ENCODE measurements at regions not wholly inside any gene's neighbourhood (a gene's known extent, or its start where the extent isn't known, plus 50 kb on each side); places are given as distances from the start of the nearest gene placed in this dataset.

DNA sequence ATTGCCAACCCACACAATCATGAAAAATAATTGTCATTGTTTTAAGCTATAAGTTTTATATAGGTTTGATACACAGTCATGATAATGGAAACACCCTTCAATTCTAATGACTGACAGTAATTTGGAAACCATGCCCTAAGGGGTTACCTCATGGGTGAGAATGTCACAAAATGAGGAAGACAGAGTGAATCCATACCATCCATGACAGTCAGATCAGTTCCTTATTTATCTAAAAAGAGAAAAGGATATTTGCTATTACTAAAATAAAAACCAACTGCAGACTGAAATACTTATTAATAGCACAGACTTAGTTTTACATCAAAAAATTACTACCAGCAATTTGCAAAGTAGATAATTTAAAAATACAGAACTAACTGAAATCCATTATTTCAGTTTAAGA, 437.8 kb downstream of the UTRN start:
- Histone ChIP-seq H3K79me2 (ENCODE audit: control insufficient read depth, insufficient read depth, low read length) (no peaks in the 10 kb centered on the region), H2BK5ac (ENCODE audit: low read length) (no peak overlapping the region), H3K4me1 (ENCODE audit: control insufficient read depth, low read depth, low read length) (peaks cover 2% of the 10 kb centered on the region), H3K36me3 (ENCODE audit: control insufficient read depth, insufficient read depth, low read length) (no peaks in the 10 kb centered on the region), H3K56ac (ENCODE audit: low read length) (no peak overlapping the region), H4K8ac (ENCODE audit: low read depth, low read length) (no peak overlapping the region), H4K5ac (ENCODE audit: low read length) (no peak overlapping the region), H2BK120ac (ENCODE audit: low read depth, low read length) (no peak overlapping the region), H3K4me2 (ENCODE audit: low read length) (no peak overlapping the region), H3K27me3 (ENCODE audit: insufficient read depth, low read length, poor library complexity) (no peaks in the 10 kb centered on the region), H3K23ac (ENCODE audit: low read length) (no peak overlapping the region), H3K27ac (ENCODE audit: low read depth, low read length) (no peak overlapping the region), H3K79me1 (ENCODE audit: low read length) (no peaks in the 10 kb centered on the region), H3K9ac (ENCODE audit: low read length) (no peak overlapping the region), H2BK15ac (replicated peaks; ENCODE audit: low read depth) (no peak overlapping the region), H2AK5ac (ENCODE audit: low read length) (no peak overlapping the region), H3K4me3 (ENCODE audit: low read length) (no peak overlapping the region), H3K18ac (ENCODE audit: low read length) (no peak overlapping the region), H3K4ac (ENCODE audit: low read depth, low read length) (no peak overlapping the region)
- no peak for DNase-seq

DNA sequence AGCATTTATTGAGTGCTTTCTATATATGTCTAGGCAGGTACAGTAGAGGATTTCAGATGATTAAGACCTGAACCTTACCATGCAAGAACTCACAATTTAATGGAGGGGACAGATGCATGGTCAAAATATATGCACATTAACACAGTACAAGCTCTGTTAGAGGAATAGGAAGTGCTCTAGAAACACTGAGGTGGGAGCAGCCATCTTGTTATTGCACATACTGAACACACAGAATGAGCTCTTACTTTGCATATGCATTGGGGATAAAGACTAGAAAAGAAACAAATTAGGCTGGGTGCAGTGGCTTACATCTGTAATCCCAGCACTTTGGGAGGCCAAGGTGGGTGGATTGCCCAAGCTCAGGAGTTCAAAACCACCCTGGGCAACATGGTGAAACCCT, 438.3 kb downstream of the UTRN start:
- Histone ChIP-seq H3K4me2 (ENCODE audit: low read length) (no peak overlapping the region), H3K56ac (ENCODE audit: low read length) (no peak overlapping the region), H3K18ac (ENCODE audit: low read length) (no peak overlapping the region), H3K27ac (ENCODE audit: low read depth, low read length) (no peak overlapping the region), H2BK120ac (ENCODE audit: low read depth, low read length) (no peak overlapping the region), H3K27me3 (ENCODE audit: insufficient read depth, low read length, poor library complexity) (no peaks in the 10 kb centered on the region), H3K23ac (ENCODE audit: low read length) (no peak overlapping the region), H2BK5ac (ENCODE audit: low read length) (no peak overlapping the region), H2AK5ac (ENCODE audit: low read length) (no peak overlapping the region), H3K36me3 (ENCODE audit: control insufficient read depth, insufficient read depth, low read length) (no peaks in the 10 kb centered on the region), H4K8ac (ENCODE audit: low read depth, low read length) (no peak overlapping the region), H3K4me1 (ENCODE audit: control insufficient read depth, low read depth, low read length) (peaks cover 2% of the 10 kb centered on the region), H3K79me1 (ENCODE audit: low read length) (no peaks in the 10 kb centered on the region), H2BK15ac (replicated peaks; ENCODE audit: low read depth) (no peak overlapping the region), H4K5ac (ENCODE audit: low read length) (no peak overlapping the region), H3K9ac (ENCODE audit: low read length) (no peak overlapping the region), H3K4me3 (ENCODE audit: low read length) (no peak overlapping the region), H3K4ac (ENCODE audit: low read depth, low read length) (no peak overlapping the region), H3K79me2 (ENCODE audit: control insufficient read depth, insufficient read depth, low read length) (no peaks in the 10 kb centered on the region)
- DNase-seq, result no peak

DNA sequence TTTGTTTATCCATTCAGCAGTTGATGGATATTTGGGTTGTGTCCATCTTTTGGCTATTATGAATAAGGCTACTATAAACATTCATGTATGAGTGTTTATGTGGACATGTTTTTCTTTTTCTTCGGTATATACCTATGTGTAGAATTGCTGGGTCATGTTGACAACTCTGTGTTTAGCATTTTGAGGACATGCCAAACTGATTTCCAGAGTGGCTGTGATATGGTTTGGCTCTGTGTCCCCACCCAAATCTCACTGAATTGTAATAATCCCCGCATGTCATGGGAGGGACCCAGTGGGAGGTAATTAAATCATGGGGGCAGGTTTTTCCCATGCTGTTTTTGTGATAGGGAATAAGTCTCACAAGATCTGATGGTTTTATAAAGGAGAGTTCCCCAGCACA, 439.7 kb downstream of the UTRN start:
- H4K8ac ChIP-seq (ENCODE audit: low read depth, low read length), result no peak overlapping the region
- H3K4me2 ChIP-seq (ENCODE audit: low read length), result no peak overlapping the region
- H3K27ac ChIP-seq (ENCODE audit: low read depth, low read length), result no peak overlapping the region
- H2AK5ac ChIP-seq (ENCODE audit: low read length), result no peak overlapping the region
- no peak overlapping the region for H3K9ac ChIP-seq (ENCODE audit: low read length)
- H3K36me3 ChIP-seq (ENCODE audit: control insufficient read depth, insufficient read depth, low read length), result no peaks in the 10 kb centered on the region
- no peak overlapping the region for H2BK15ac ChIP-seq (replicated peaks; ENCODE audit: low read depth)
- H3K23ac ChIP-seq (ENCODE audit: low read length), result no peak overlapping the region
- H3K4me1 ChIP-seq (ENCODE audit: control insufficient read depth, low read depth, low read length), result peaks cover 2% of the 10 kb centered on the region
- no peak overlapping the region for H3K18ac ChIP-seq (ENCODE audit: low read length)
- no peak overlapping the region for H2BK5ac ChIP-seq (ENCODE audit: low read length)
- no peak overlapping the region for H4K5ac ChIP-seq (ENCODE audit: low read length)
- H3K4me3 ChIP-seq (ENCODE audit: low read length), result no peak overlapping the region
- no peaks in the 10 kb centered on the region for H3K27me3 ChIP-seq (ENCODE audit: insufficient read depth, low read length, poor library complexity)
- no CpG with 5 or more reads among the region's 2 CpGs for WGBS (ENCODE audit: extremely low coverage, insufficient coverage, low lambda C conversion rate)
- H3K79me2 ChIP-seq (ENCODE audit: control insufficient read depth, insufficient read depth, low read length), result no peaks in the 10 kb centered on the region
- no peak overlapping the region for H2BK120ac ChIP-seq (ENCODE audit: low read depth, low read length)
- no peak overlapping the region for H3K56ac ChIP-seq (ENCODE audit: low read length)
- H3K4ac ChIP-seq (ENCODE audit: low read depth, low read length), result no peak overlapping the region
- DNase-seq, result no peak
- no peaks in the 10 kb centered on the region for H3K79me1 ChIP-seq (ENCODE audit: low read length)

- DNase-seq, result peak; percentile 47
- H3K79me2 ChIP-seq (ENCODE audit: control insufficient read depth, insufficient read depth, low read length), result no peaks in the 10 kb centered on the region
- no peak overlapping the region for H3K56ac ChIP-seq (ENCODE audit: low read length)
- no peaks in the 10 kb centered on the region for H3K27me3 ChIP-seq (ENCODE audit: insufficient read depth, low read length, poor library complexity)
- no CpG with 5 or more reads among the region's 8 CpGs for WGBS (ENCODE audit: extremely low coverage, insufficient coverage, low lambda C conversion rate)
- H2AK5ac ChIP-seq (ENCODE audit: low read length), result no peak overlapping the region
- no peak overlapping the region for H4K5ac ChIP-seq (ENCODE audit: low read length)
- no peaks in the 10 kb centered on the region for H3K79me1 ChIP-seq (ENCODE audit: low read length)
- H4K8ac ChIP-seq (ENCODE audit: low read depth, low read length), result no peak overlapping the region
- no peak overlapping the region for H3K4me2 ChIP-seq (ENCODE audit: low read length)
- H3K23ac ChIP-seq (ENCODE audit: low read length), result no peak overlapping the region
- no peak overlapping the region for H3K4me3 ChIP-seq (ENCODE audit: low read length)
- no peak overlapping the region for H3K4ac ChIP-seq (ENCODE audit: low read depth, low read length)
- no peak overlapping the region for H2BK5ac ChIP-seq (ENCODE audit: low read length)
- H3K4me1 ChIP-seq (ENCODE audit: control insufficient read depth, low read depth, low read length), result peaks cover 4% of the 10 kb centered on the region
- H3K9ac ChIP-seq (ENCODE audit: low read length), result no peak overlapping the region
- no peak overlapping the region for H2BK15ac ChIP-seq (replicated peaks; ENCODE audit: low read depth)
- H2BK120ac ChIP-seq (ENCODE audit: low read depth, low read length), result no peak overlapping the region
- no peak overlapping the region for H3K27ac ChIP-seq (ENCODE audit: low read depth, low read length)
- no peak overlapping the region for H3K18ac ChIP-seq (ENCODE audit: low read length)
- no peaks in the 10 kb centered on the region for H3K36me3 ChIP-seq (ENCODE audit: control insufficient read depth, insufficient read depth, low read length)
Observed at GRCh38 chr6:144725736-144726522, 440.8 kb downstream of the UTRN start.

- H3K79me2 ChIP-seq (ENCODE audit: control insufficient read depth, insufficient read depth, low read length), result no peaks in the 10 kb centered on the region
Observed at GRCh38 chr6:144728804-144729203, 443.7 kb downstream of the UTRN start.

GRCh38 chr6:144729502-144729901, 444.4 kb downstream of the UTRN start:
- no peaks in the 10 kb centered on the region for H3K36me3 ChIP-seq (ENCODE audit: control insufficient read depth, insufficient read depth, low read length)
- no peak overlapping the region for H3K23ac ChIP-seq (ENCODE audit: low read length)
- peak; percentile 34 for DNase-seq
- H3K27me3 ChIP-seq (ENCODE audit: insufficient read depth, low read length, poor library complexity), result no peaks in the 10 kb centered on the region
- no peak overlapping the region for H2BK15ac ChIP-seq (replicated peaks; ENCODE audit: low read depth)
- no peak overlapping the region for H2AK5ac ChIP-seq (ENCODE audit: low read length)
- H3K79me2 ChIP-seq (ENCODE audit: control insufficient read depth, insufficient read depth, low read length), result no peaks in the 10 kb centered on the region
- H3K4me2 ChIP-seq (ENCODE audit: low read length), result no peak overlapping the region
- no peak overlapping the region for H3K4ac ChIP-seq (ENCODE audit: low read depth, low read length)
- H4K8ac ChIP-seq (ENCODE audit: low read depth, low read length), result no peak overlapping the region
- H4K5ac ChIP-seq (ENCODE audit: low read length), result no peak overlapping the region
- H3K27ac ChIP-seq (ENCODE audit: low read depth, low read length), result no peak overlapping the region
- no peaks in the 10 kb centered on the region for H3K79me1 ChIP-seq (ENCODE audit: low read length)
- no peak overlapping the region for H2BK5ac ChIP-seq (ENCODE audit: low read length)
- no CpG with 5 or more reads among the region's 3 CpGs for WGBS (ENCODE audit: extremely low coverage, insufficient coverage, low lambda C conversion rate)
- no peak overlapping the region for H3K9ac ChIP-seq (ENCODE audit: low read length)
- no peak overlapping the region for H3K56ac ChIP-seq (ENCODE audit: low read length)
- peaks cover 4% of the 10 kb centered on the region for H3K4me1 ChIP-seq (ENCODE audit: control insufficient read depth, low read depth, low read length)
- H3K4me3 ChIP-seq (ENCODE audit: low read length), result no peak overlapping the region
- H2BK120ac ChIP-seq (ENCODE audit: low read depth, low read length), result no peak overlapping the region
- H3K18ac ChIP-seq (ENCODE audit: low read length), result no peak overlapping the region

More at GRCh38 chr6:144728804-144729203, 443.7 kb downstream of the UTRN start:
- Histone ChIP-seq H2AK5ac (ENCODE audit: low read length) (no peak overlapping the region), H4K8ac (ENCODE audit: low read depth, low read length) (no peak overlapping the region), H3K27me3 (ENCODE audit: insufficient read depth, low read length, poor library complexity) (no peaks in the 10 kb centered on the region), H3K4me2 (ENCODE audit: low read length) (no peak overlapping the region), H2BK5ac (ENCODE audit: low read length) (no peak overlapping the region), H3K36me3 (ENCODE audit: control insufficient read depth, insufficient read depth, low read length) (no peaks in the 10 kb centered on the region), H3K79me1 (ENCODE audit: low read length) (no peaks in the 10 kb centered on the region), H3K18ac (ENCODE audit: low read length) (no peak overlapping the region), H2BK15ac (replicated peaks; ENCODE audit: low read depth) (no peak overlapping the region), H3K4me3 (ENCODE audit: low read length) (no peak overlapping the region), H4K5ac (ENCODE audit: low read length) (no peak overlapping the region), H3K56ac (ENCODE audit: low read length) (no peak overlapping the region), H3K4me1 (ENCODE audit: control insufficient read depth, low read depth, low read length) (peaks cover 4% of the 10 kb centered on the region), H2BK120ac (ENCODE audit: low read depth, low read length) (no peak overlapping the region), H3K4ac (ENCODE audit: low read depth, low read length) (no peak overlapping the region), H3K23ac (ENCODE audit: low read length) (no peak overlapping the region), H3K27ac (ENCODE audit: low read depth, low read length) (no peak overlapping the region), H3K9ac (ENCODE audit: low read length) (no peak overlapping the region)
- no peak for DNase-seq
- WGBS (ENCODE audit: extremely low coverage, insufficient coverage, low lambda C conversion rate), result no CpG with 5 or more reads among the region's 4 CpGs
